T-cell (primary cell): ENCODE measurements at regions not wholly inside any gene's neighbourhood (a gene's known extent, or its start where the extent isn't known, plus 50 kb on each side); places are given as distances from the start of the nearest gene placed in this dataset.

Experiments
- ATAC-seq, 4 experiments: fragments of 200-7000 bp in 3 of 4; fragments of 150-1000 bp in 1 of 4; cut with Tn5 transposase; replicated peaks in 1 of 4; 1 replicate in 3 of 4; 2 replicates in 1 of 4; pipeline ENCODE4 v1.10.0; 2021; ENCODE audit warnings: moderate library complexity in 3 of 4, mild to moderate bottlenecking in 2 of 4, moderate number of reproducible peaks in 1 of 4
- CTCF ChIA-PET, 2 donors: fragments of 300-600 bp; sonication (Branson Sonifier 250); formaldehyde crosslinking; loops; one replicate each; lab custom pipeline; 2022; ENCODE audit warnings: antibody characterized with exemption in 2 of 2; lab: Charles Lee
- POLR2A ChIA-PET, 2 donors: fragments of 300-600 bp; sonication (Branson Sonifier 250); formaldehyde crosslinking; loops; one replicate each; lab custom pipeline; 2022; ENCODE audit warnings: antibody characterized with exemption in 2 of 2; lab: Charles Lee
- DNase-seq, 35 experiments: peaks; one replicate each; pipeline versions ENCODE4 v3.0.0 to v3.0.0-alpha.2; 2013 to 2023
- H3K27ac ChIP-seq: one replicate; pipeline ENCODE4 v1.5.1; 2013; ENCODE audit warnings: low read length
- H3K27me3 ChIP-seq, 2 experiments: replicated peaks in 1 of 2; 1 replicate in 1 of 2; 2 replicates in 1 of 2; pipeline versions ENCODE4 v1.6.1 to v1.7.0; 2013; ENCODE audit warnings: low read length in 1 of 2, mixed read lengths in 1 of 2; ENCODE audit not compliant: control insufficient read depth in 2 of 2, insufficient read depth in 2 of 2; ENCODE audit errors: extremely low read depth in 1 of 2
- H3K36me3 ChIP-seq, 2 donors: 1 replicate in 1 of 2; 2 replicates in 1 of 2; pipeline versions ENCODE4 v1.6.1 to v1.7.0; 2013; ENCODE audit warnings: low read length in 1 of 2; ENCODE audit not compliant: control insufficient read depth in 2 of 2, insufficient read depth in 1 of 2; ENCODE audit errors: extremely low read depth in 1 of 2
- H3K4me1 ChIP-seq, 2 experiments: 1 replicate in 1 of 2; 2 replicates in 1 of 2; pipeline versions ENCODE4 v1.6.1 to v1.7.0; 2013; ENCODE audit warnings: low read length in 2 of 2, mixed read lengths in 1 of 2; ENCODE audit not compliant: insufficient read depth in 2 of 2, control insufficient read depth in 1 of 2; ENCODE audit errors: extremely low read depth in 1 of 2
- H3K4me3 ChIP-seq, 2 donors: 1 replicate in 1 of 2; 2 replicates in 1 of 2; pipeline versions ENCODE4 v1.5.1 to v1.7.0; 2013; ENCODE audit warnings: mild to moderate bottlenecking in 2 of 2, low read length in 1 of 2, moderate library complexity in 1 of 2; ENCODE audit not compliant: control insufficient read depth in 1 of 2; ENCODE audit errors: extremely low read depth in 1 of 2
- H3K9me3 ChIP-seq: 2 replicates; pipeline ENCODE4 v1.7.0; 2013
- H3K27ac Mint-ChIP-seq, 2 donors: one replicate each; pipeline ENCODE4 v1.8.0; 2020 to 2021; ENCODE audit warnings: mild to moderate bottlenecking in 2 of 2, mixed read lengths in 2 of 2
- H3K27me3 Mint-ChIP-seq, 2 donors: one replicate each; pipeline ENCODE4 v1.8.0; 2021 to 2022; ENCODE audit warnings: mixed read lengths in 2 of 2
- H3K36me3 Mint-ChIP-seq: one replicate; pipeline ENCODE4 v1.8.0; 2021; ENCODE audit warnings: mixed read lengths
- H3K4me1 Mint-ChIP-seq, 3 donors: one replicate each; pipeline ENCODE4 v1.8.0; 2020 to 2022; ENCODE audit warnings: mixed read lengths in 3 of 3, mild to moderate bottlenecking in 1 of 3
- H3K4me3 Mint-ChIP-seq, 3 donors: one replicate each; pipeline ENCODE4 v1.8.0; 2020 to 2022; ENCODE audit warnings: mild to moderate bottlenecking in 3 of 3, mixed read lengths in 3 of 3, moderate library complexity in 3 of 3
- H3K9me3 Mint-ChIP-seq, 3 donors: one replicate each; pipeline ENCODE4 v1.8.0; 2020 to 2022; ENCODE audit warnings: mixed read lengths in 3 of 3
- WGBS: methylation state at CpG from one replicate; pipeline ENCODE4 v1.1.5; 2013; ENCODE audit warnings: missing lambda C conversion rate; ENCODE audit not compliant: insufficient coverage; 5-methylcytosine and 5-hydroxymethylcytosine counted together

DNA sequence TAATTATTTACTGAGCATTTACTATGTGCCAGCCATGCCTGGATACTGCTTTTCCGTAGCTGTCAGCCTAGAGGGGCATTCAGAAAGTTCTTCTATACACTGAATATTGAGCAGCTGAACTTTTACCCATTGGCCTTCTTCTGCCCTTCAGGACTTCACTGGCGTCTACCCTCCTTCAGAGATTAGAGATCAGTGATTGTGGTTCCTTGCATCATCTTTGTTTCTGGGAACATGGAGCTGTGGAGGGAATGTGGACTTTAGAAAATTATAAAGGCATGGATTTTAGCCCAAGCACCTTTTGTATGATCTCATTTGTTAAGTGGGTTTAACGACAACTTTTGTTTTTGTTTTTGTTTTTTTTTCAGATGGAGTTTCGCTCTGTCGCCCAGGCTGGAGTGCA is 58.7 kb upstream of the POU3F1 start:
- DNase-seq (no peak), ATAC-seq (no peak)
- no peak overlapping the region for H3K27ac Mint-ChIP-seq
- Histone ChIP-seq H3K27ac (no peak overlapping the region), H3K27me3 (peaks cover 0 to 14% of the 10 kb centered on the region in 2 experiments), H3K4me3 (no peak overlapping the region), H3K9me3 (no peaks in the 10 kb centered on the region), H3K4me1 (no peaks in the 10 kb centered on the region), H3K36me3 (no peaks in the 10 kb centered on the region)
- no peaks in the 10 kb centered on the region for H3K9me3 Mint-ChIP-seq
- H3K4me1 Mint-ChIP-seq = no peaks in the 10 kb centered on the region
- H3K27me3 Mint-ChIP-seq = peaks cover 14 to 18% of the 10 kb centered on the region in 2 donors
- 93% methylated on average over 3 of the region's 5 CpGs for WGBS
- H3K36me3 Mint-ChIP-seq = no peaks in the 10 kb centered on the region
- ChIA-PET CTCF (interaction anchor here in 1 of 2 donors (0.6 kb wide), 2 partner anchors 33 to 37 kb away, joined by 3 to 5 read pairs; no protein-coding TSS in a partner anchor), POLR2A (interaction anchor here in 1 of 2 donors (0.6 kb wide), 1 partner anchor 286 kb away, joined by 5 read pairs; no protein-coding TSS in a partner anchor)
- H3K4me3 Mint-ChIP-seq = no peak overlapping the region

DNA sequence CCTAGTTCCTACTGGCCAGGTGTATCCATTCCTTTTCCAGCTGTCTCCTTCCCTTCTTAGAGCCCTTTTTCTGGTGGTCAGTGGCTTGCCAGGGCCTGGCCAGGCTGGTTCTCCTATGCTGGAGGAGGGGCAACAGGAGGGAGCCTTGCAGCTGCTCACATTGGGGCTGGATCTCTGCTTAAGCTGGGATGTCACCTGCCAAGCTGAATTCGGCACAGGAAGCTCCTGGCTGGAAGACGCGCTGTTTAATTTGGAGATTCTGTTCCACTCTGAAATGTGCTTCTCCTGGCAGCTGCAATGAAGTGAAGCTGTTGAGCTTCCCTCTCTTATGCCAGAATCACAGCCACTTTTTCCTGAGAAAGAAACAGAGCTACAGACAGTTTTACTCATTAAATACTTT is 56.0 kb upstream of the POU3F1 start:
- H3K27me3 Mint-ChIP-seq = peaks cover 13 to 16% of the 10 kb centered on the region in 2 donors
- POLR2A ChIA-PET = no interaction called here
- CTCF ChIA-PET = no interaction called here

DNA sequence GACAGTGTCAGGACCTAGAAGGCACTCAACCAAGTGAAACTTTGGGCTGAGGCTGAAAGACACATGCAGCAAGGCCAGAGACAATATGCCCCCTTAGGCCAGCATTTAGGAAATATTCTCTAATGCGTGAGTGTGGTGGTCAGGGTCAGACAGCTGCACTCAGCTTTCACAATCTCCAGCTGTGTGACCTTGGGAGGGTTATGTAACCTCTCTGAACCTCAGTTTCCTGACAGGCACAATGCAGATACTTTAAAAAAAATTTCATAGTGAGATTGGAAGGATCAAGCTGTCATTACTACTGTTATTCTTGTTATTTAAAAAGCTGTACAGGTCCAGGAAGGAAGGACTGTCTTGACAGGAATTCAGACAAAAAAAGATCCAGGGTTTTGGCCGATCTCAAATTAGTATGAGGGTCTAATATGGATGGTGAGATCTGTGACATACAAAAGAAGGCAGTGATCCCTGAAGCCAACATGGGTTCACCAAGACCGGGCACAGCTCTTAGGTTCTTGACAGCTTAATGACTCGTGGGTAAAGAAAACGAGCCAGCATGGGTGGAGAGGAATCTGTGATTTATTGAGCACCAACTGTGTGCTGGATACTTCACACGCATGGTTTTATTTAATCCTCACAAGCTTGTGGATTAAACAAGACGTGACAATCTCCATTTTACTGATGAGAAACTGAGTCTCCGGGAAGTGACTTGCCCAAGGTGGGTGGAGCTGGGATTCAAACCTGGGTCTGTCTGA is 54.6 kb upstream of the POU3F1 start:
- ATAC-seq = no peak
- DNase-seq = no peak
- no peaks in the 10 kb centered on the region for H3K36me3 ChIP-seq
- Mint-ChIP-seq H3K27me3 (peaks cover 11 to 19% of the 10 kb centered on the region in 2 donors), H3K36me3 (no peaks in the 10 kb centered on the region), H3K4me3 (no peak overlapping the region), H3K9me3 (no peaks in the 10 kb centered on the region), H3K27ac (no peak overlapping the region), H3K4me1 (no peaks in the 10 kb centered on the region)
- 86% methylated on average over 3 of the region's 8 CpGs for WGBS
- peaks cover 0 to 21% of the 10 kb centered on the region in 2 experiments for H3K27me3 ChIP-seq
- H3K4me3 ChIP-seq = no peak overlapping the region
- no peaks in the 10 kb centered on the region for H3K9me3 ChIP-seq
- CTCF ChIA-PET = no interaction called here
- H3K4me1 ChIP-seq = no peaks in the 10 kb centered on the region
- H3K27ac ChIP-seq = no peak overlapping the region
- POLR2A ChIA-PET = no interaction called here

More for the DNA sequence above, 56.0 kb upstream of the POU3F1 start:
- H3K9me3 Mint-ChIP-seq = no peaks in the 10 kb centered on the region
- Histone ChIP-seq H3K4me1 (no peaks in the 10 kb centered on the region), H3K4me3 (no peak overlapping the region), H3K27ac (no peak overlapping the region), H3K36me3 (no peaks in the 10 kb centered on the region), H3K9me3 (no peaks in the 10 kb centered on the region), H3K27me3 (peaks cover 0 to 21% of the 10 kb centered on the region in 2 experiments)
- H3K36me3 Mint-ChIP-seq = no peaks in the 10 kb centered on the region
- no peak for DNase-seq
- H3K27ac Mint-ChIP-seq = no peak overlapping the region
- WGBS = 87% methylated on average over 3 of the region's 3 CpGs
- H3K4me1 Mint-ChIP-seq = no peaks in the 10 kb centered on the region
- no peak for ATAC-seq
- H3K4me3 Mint-ChIP-seq = no peak overlapping the region

DNA sequence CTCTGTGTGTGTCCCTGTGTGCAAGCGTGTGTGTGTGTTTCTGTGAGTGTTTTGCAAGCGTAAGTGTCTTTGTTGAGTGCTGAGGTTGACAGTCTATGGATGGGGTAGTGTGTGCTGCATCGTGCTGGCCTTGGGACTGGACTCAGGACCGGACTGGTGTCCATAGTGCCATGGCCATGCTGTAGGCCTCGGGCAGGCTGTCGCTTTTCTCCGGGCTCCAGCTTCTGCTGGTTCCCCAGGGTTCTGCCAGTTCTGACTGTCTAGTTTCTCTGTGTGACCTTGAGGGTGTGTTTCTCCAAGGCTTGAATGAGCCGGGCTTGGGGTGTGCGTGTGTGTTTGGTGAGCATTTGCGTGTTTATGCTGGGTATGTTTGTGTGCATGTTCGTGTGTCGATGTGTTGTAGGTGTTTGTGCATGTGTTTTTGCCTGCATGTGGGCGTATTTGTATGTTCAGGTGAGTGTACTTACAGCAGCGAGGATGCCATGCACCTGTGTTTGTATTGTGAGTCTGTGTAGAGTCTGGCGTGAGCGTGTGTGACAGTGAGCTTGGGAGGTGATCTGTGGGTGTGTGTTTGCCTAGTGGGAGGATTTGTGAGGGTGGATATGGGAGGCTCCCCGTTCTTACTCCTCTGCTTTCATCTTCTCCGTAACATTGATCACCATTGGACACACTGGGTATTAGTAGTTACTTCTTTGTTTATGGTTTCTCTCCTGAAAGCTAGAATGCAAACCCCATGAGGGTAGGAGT is 51.7 kb upstream of the POU3F1 start:
- Histone ChIP-seq H3K36me3 (no peaks in the 10 kb centered on the region), H3K27ac (no peak overlapping the region), H3K27me3 (peaks cover 0 to 26% of the 10 kb centered on the region in 2 experiments), H3K9me3 (no peaks in the 10 kb centered on the region), H3K4me1 (no peaks in the 10 kb centered on the region), H3K4me3 (no peak overlapping the region)
- ChIA-PET POLR2A (no interaction called here), CTCF (no interaction called here)
- ATAC-seq = no peak
- Mint-ChIP-seq H3K36me3 (no peaks in the 10 kb centered on the region), H3K9me3 (no peaks in the 10 kb centered on the region), H3K27me3 (peaks cover 17 to 18% of the 10 kb centered on the region in 2 donors), H3K4me3 (no peak overlapping the region), H3K27ac (no peak overlapping the region), H3K4me1 (no peaks in the 10 kb centered on the region)
- DNase-seq = no peak
- 76% methylated on average over 14 of the region's 18 CpGs for WGBS

DNA sequence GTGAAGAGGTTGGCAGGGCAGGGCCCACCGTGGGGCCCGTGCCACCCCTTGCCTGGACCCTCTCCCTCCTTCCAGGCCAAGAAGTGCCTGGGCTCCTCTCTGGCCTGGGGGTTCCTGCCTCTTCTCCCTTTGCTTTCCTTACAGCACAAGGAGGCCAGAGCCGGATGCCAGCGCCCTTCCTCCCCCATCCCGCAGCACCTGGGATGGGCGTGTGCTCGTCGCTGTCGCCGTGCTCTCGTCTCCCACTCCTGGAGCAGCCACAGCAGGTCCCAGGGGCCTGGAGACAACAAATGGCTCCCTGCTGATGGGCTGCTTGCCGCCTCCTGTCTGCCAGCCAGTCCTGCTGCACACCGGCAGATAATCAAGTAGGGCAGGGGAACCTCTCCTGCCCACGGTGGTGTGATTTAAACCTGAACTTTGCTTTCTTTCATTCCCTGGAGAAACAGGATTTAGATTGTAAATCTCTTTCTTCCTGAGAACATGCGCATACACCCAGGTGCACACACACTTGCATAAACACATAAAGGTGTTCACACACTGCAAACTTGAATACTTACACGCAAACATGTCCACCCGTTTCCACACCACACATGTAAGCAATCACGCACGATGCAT is 50.8 kb upstream of the POU3F1 start:
- ATAC-seq (no peak), DNase-seq (no peak)
- no peaks in the 10 kb centered on the region for H3K4me1 Mint-ChIP-seq
- H3K4me3 Mint-ChIP-seq = no peak overlapping the region
- no peaks in the 10 kb centered on the region for H3K36me3 Mint-ChIP-seq
- Histone ChIP-seq H3K9me3 (no peaks in the 10 kb centered on the region), H3K27me3 (peaks cover 0 to 27% of the 10 kb centered on the region in 2 experiments), H3K4me1 (no peaks in the 10 kb centered on the region), H3K27ac (no peak overlapping the region), H3K4me3 (no peak overlapping the region), H3K36me3 (no peaks in the 10 kb centered on the region)
- CTCF ChIA-PET = no interaction called here
- WGBS = 87% methylated on average over 16 of the region's 19 CpGs
- peaks cover 21% of the 10 kb centered on the region in 2 donors for H3K27me3 Mint-ChIP-seq
- no peak overlapping the region for H3K27ac Mint-ChIP-seq
- no peaks in the 10 kb centered on the region for H3K9me3 Mint-ChIP-seq
- POLR2A ChIA-PET = no interaction called here
